Fibroblast of villous mesenchyme (primary cell): ENCODE measurements at regions not wholly inside any gene's neighbourhood (a gene's known extent, or its start where the extent isn't known, plus 50 kb on each side); places are given as distances from the start of the nearest gene placed in this dataset.

Source experiments
- DNase-seq: peaks from one replicate; pipeline ENCODE4 v3.0.0-alpha.2; 2010; ENCODE audit warnings: low read depth
- H3K4me3 ChIP-seq: 2 replicates; pipeline ENCODE4 v1.5.1; 2011; ENCODE audit warnings: low read depth, mild to moderate bottlenecking, low read length
- TF ChIP-seq, protein P1 (sequence below): IDR thresholded peaks from 2 replicates; pipeline ENCODE4 v1.5.1; 2012; ENCODE audit warnings: low read depth, mild to moderate bottlenecking, low read length; ENCODE audit not compliant: insufficient read depth

DNA sequence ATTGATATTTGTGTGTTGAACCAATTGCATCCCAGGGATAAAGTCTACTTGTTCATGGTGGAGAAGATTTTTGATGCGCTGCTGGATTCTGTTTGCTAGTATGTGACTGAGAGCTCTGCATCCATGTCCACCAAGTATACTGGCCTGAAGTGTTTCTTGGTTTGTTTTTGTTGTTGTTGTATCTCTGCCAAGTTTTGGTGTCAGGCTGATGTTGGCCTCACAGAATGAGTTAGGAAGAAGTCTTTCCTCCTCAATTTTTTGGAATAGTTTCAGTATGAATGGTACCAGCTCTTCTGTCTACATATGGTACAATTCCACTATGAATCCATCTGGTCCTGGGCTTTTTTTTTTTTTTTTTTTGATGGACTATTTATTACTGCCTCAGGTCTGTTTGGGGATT, 50.9 kb upstream of the OSTN start:
- TF ChIP-seq, protein P1, sequence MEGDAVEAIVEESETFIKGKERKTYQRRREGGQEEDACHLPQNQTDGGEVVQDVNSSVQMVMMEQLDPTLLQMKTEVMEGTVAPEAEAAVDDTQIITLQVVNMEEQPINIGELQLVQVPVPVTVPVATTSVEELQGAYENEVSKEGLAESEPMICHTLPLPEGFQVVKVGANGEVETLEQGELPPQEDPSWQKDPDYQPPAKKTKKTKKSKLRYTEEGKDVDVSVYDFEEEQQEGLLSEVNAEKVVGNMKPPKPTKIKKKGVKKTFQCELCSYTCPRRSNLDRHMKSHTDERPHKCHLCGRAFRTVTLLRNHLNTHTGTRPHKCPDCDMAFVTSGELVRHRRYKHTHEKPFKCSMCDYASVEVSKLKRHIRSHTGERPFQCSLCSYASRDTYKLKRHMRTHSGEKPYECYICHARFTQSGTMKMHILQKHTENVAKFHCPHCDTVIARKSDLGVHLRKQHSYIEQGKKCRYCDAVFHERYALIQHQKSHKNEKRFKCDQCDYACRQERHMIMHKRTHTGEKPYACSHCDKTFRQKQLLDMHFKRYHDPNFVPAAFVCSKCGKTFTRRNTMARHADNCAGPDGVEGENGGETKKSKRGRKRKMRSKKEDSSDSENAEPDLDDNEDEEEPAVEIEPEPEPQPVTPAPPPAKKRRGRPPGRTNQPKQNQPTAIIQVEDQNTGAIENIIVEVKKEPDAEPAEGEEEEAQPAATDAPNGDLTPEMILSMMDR, result no peak
- H3K4me3 ChIP-seq, result no peak overlapping the region
- peak; percentile 13 for DNase-seq

DNA sequence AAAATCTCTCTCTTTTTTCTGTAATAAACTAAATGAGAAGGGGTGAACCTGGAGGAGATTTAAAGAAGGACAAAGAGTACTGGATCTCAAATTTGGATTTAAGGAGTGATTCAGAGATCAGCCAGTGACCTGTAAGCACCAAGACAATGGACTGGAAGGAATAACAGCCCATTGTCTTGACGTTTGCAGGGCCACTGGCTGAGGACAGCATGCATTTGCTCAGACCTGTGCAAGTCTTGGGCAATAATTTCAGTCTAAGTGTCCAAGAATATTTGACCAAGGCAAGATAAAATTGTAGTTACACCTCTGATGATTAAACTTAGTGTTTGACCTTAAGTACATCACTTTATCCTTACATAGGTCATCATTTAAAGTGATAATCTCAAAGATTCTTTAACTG, 55.8 kb upstream of the OSTN start:
- TF ChIP-seq, protein P1, result no peak
- H3K4me3 ChIP-seq, result no peak overlapping the region
- no peak for DNase-seq

DNA sequence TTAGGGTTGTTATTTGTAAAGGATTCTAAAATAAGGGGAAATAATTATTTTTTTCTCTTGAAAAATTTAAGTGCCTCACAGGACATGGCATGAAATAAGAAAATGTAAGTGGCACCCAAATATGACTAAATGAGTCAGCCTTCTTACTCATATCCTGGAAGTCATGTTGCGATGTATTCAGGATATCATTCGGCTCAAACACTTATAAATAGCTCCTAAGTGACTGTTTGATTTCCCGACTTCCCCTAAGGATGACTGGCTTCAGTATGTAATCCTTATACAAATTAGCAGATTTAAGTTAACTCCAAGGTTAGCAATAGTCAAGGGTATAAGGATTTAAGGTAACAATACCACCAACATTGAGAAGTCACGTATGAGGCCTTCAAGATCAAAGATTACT, 57.3 kb upstream of the OSTN start:
- DNase-seq, result peak; percentile 59
- TF ChIP-seq, protein P1, result no peak

DNA sequence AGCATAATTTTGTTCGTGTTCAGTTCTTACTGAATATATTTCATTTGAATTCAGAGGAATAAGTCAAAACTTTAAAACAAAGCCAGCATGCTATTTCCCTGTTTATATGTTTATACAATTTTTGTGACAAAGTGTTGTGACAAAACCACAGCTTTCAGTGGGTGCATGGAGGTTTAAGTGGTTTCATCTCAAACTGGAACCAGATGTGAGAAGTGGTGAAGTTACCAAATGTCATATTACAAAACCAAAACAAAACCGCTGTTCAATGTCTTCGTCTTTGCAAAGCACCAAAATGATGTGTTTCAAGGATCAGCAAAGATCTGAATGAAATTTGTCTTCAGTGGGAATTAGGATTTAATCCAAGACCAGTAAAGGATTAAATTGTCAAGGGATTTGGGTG, 59.3 kb upstream of the OSTN start:
- peak; percentile 57 for DNase-seq

More for the DNA sequence above, 57.3 kb upstream of the OSTN start:
- no peak overlapping the region for H3K4me3 ChIP-seq

DNA sequence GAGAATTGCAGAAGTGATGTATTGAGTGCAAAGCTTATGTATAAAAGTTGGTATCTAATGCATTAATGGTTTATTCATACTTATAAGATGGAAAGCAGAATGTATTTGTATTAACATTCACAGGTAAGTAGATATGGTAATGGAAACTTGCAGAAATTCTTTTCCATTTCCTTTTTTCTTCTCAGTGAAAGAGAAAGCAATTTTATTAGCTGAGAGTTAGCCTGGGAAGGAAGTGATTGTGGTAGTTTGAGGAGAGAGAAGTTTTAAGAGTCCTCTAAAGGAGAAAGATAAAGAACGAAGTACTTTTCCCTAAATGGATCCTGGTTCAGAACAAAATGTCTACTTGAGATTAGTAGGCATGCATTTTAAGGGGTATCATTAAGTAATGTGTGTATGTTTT, 60.1 kb upstream of the OSTN start:
- TF ChIP-seq, protein P1, result no peak
- H3K4me3 ChIP-seq, result no peak overlapping the region
- DNase-seq, result no peak

More for the DNA sequence above, 59.3 kb upstream of the OSTN start:
- no peak overlapping the region for H3K4me3 ChIP-seq
- TF ChIP-seq, protein P1, result no peak

DNA sequence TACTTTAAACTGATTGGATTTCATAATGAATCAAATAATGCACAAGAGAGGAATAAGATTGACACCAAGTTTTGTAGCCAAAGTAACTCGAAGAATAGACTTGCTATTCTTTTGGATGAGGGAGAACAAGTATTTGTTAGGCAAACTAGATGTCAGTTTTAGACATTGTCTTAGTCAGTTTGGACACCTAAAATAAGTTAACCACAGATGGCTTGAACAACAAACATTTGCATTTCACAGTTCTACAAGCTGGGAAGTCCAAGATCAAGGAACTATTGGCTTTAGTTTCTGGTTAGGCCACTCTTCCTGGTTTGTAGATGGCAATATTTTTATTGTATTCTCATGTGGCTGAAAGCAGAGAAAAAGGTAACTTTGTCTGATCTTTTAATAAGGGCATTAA, 61.3 kb upstream of the OSTN start:
- no peak for DNase-seq
- TF ChIP-seq, protein P1, result no peak

DNA sequence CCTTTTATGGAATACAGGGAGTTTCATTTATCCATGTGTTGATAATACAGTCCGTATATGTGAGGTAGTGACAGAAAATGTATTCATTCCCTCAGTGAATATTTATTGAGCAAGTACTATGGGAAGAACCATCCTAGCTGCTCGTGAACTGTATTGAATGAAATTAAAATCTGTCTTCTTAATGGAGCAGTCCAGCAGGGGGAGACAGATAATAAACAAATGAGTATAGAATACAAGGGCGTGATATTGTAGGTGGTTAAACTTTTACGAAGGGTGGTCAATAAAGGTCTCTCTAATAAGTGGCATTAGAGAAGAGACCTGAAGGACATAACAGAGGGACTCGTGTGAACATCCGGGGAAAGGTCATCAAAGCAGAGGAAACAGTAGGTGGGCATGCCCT, 62.7 kb upstream of the OSTN start:
- TF ChIP-seq, protein P1, result peak; percentile 61
- peak; percentile 48 for DNase-seq
- no peak overlapping the region for H3K4me3 ChIP-seq

More for the DNA sequence above, 61.3 kb upstream of the OSTN start:
- H3K4me3 ChIP-seq, result no peak overlapping the region
